MCF 10A (cell line): ENCODE measurements at regions not wholly inside any gene's neighbourhood (a gene's known extent, or its start where the extent isn't known, plus 50 kb on each side); places are given as distances from the start of the nearest gene placed in this dataset.

Experiments used
- BruUV-seq: library from RNA; stranded (reverse); fragments of 400-500 nt; replicated peaks from 2 replicates; lab custom pipeline; 2021; lab: Mats Ljungman, UMichigan
- CTCF ChIA-PET: fragments of 300-600 bp; sonication (Branson Sonifier 250); formaldehyde crosslinking; extraction: SDS; loops from one replicate; lab custom pipeline; 2021; ENCODE audit warnings: antibody characterized with exemption, inconsistent platforms; lab: Yijun Ruan, JAX
- POLR2A ChIA-PET: fragments of 300-600, 350-650 bp; sonication (Branson Sonifier 250); formaldehyde crosslinking; extraction: SDS; loops from one replicate; lab custom pipeline; 2020; ENCODE audit warnings: antibody characterized with exemption, inconsistent platforms; lab: Yijun Ruan, JAX
- DNase-seq: peaks from one replicate; pipeline ENCODE4 v3.0.0-alpha.2; 2018; ENCODE audit not compliant: unreplicated experiment
- H3K27ac Mint-ChIP-seq: one replicate; pipeline ENCODE4 v1.8.0; 2022; ENCODE audit warnings: mild to moderate bottlenecking, low read depth, mixed read lengths; ENCODE audit not compliant: unreplicated experiment
- H3K27me3 Mint-ChIP-seq: one replicate; pipeline ENCODE4 v1.8.0; 2022; ENCODE audit warnings: mixed read lengths; ENCODE audit not compliant: insufficient read depth, unreplicated experiment
- H3K36me3 Mint-ChIP-seq: one replicate; pipeline ENCODE4 v1.8.0; 2022; ENCODE audit warnings: mild to moderate bottlenecking, moderate library complexity, mixed read lengths; ENCODE audit not compliant: insufficient read depth, unreplicated experiment
- H3K4me1 Mint-ChIP-seq: one replicate; pipeline ENCODE4 v1.8.0; 2022; ENCODE audit warnings: mixed read lengths; ENCODE audit not compliant: insufficient read depth, unreplicated experiment
- H3K4me3 Mint-ChIP-seq: one replicate; pipeline ENCODE4 v1.8.0; 2022; ENCODE audit warnings: mild to moderate bottlenecking, moderate library complexity, mixed read lengths; ENCODE audit not compliant: unreplicated experiment
- H3K9me3 Mint-ChIP-seq: one replicate; pipeline ENCODE4 v1.8.0; 2022; ENCODE audit warnings: mixed read lengths; ENCODE audit not compliant: unreplicated experiment
- CTCF ChIP-seq: fragments of 200-600 bp; IDR thresholded peaks from one replicate; pipeline ENCODE4 v1.8.0; 2022; ENCODE audit warnings: antibody characterized with exemption, mild to moderate bottlenecking; ENCODE audit not compliant: unreplicated experiment
- intact Hi-C: fragments of 100-400 bp; cut with micrococcal nuclease; formaldehyde crosslinking; loops from 2 replicates; pipeline ENCODE4 v1.14.1; 2022

GRCh38 chr11:104464691-104465090, 300.7 kb upstream of the PDGFD start:
- Mint-ChIP-seq H3K9me3 (no peaks in the 10 kb centered on the region), H3K4me3 (no peak overlapping the region), H3K36me3 (no peaks in the 10 kb centered on the region), H3K4me1 (peaks cover 6% of the 10 kb centered on the region), H3K27me3 (no peaks in the 10 kb centered on the region), H3K27ac (no peak overlapping the region)
- no peak for TF ChIP-seq CTCF
- no peak for DNase-seq
- no TSS peak for BruUV-seq
- ChIA-PET CTCF (no interaction called here), POLR2A (interaction anchor here (0.7 kb wide), 1 partner anchor 8 kb away, joined by 3 read pairs; no protein-coding TSS in a partner anchor)
- intact Hi-C loops, result no loop called here

GRCh38 chr11:104462341-104462740, 298.4 kb upstream of the PDGFD start:
- H3K4me3 Mint-ChIP-seq, result no peak overlapping the region
- TF ChIP-seq CTCF, result no peak
- H3K4me1 Mint-ChIP-seq, result peaks cover 6% of the 10 kb centered on the region
- H3K36me3 Mint-ChIP-seq, result no peaks in the 10 kb centered on the region
- H3K27ac Mint-ChIP-seq, result no peak overlapping the region
- POLR2A ChIA-PET, result interaction anchor here (0.6 kb wide), 1 partner anchor 781 kb away, joined by 3 read pairs; no protein-coding TSS in a partner anchor
- no peaks in the 10 kb centered on the region for H3K27me3 Mint-ChIP-seq
- peak; percentile 41 for DNase-seq
- no TSS peak for BruUV-seq
- intact Hi-C loops, result no loop called here
- no peaks in the 10 kb centered on the region for H3K9me3 Mint-ChIP-seq
- CTCF ChIA-PET, result no interaction called here

GRCh38 chr11:104451197-104451893, 287.4 kb upstream of the PDGFD start:
- TF ChIP-seq CTCF, result no peak
- intact Hi-C loops, result no loop called here
- Mint-ChIP-seq H3K27me3 (no peaks in the 10 kb centered on the region), H3K4me3 (no peak overlapping the region), H3K9me3 (no peaks in the 10 kb centered on the region), H3K36me3 (no peaks in the 10 kb centered on the region), H3K4me1 (peaks cover 23% of the 10 kb centered on the region), H3K27ac (peak overlapping the region; percentile 80)
- CTCF ChIA-PET, result interaction anchor here (0.7 to 1.8 kb wide), 2 partner anchors 15 to 42 kb away, joined by 3 read pairs; no protein-coding TSS in a partner anchor
- POLR2A ChIA-PET, result interaction anchor here (1.1 to 1.2 kb wide), 2 partner anchors 8 to 194 kb away, joined by 4 read pairs; no protein-coding TSS in a partner anchor
- no TSS peak for BruUV-seq
- no peak for DNase-seq

GRCh38 chr11:104443387-104443786, 279.4 kb upstream of the PDGFD start:
- H3K27me3 Mint-ChIP-seq, result no peaks in the 10 kb centered on the region
- TF ChIP-seq CTCF, result no peak
- H3K36me3 Mint-ChIP-seq, result no peaks in the 10 kb centered on the region
- DNase-seq, result no peak
- H3K4me3 Mint-ChIP-seq, result no peak overlapping the region
- no peak overlapping the region for H3K27ac Mint-ChIP-seq
- no TSS peak for BruUV-seq
- H3K9me3 Mint-ChIP-seq, result peaks cover 9% of the 10 kb centered on the region
- intact Hi-C loops, result no loop called here
- ChIA-PET CTCF (no interaction called here), POLR2A (interaction anchor here (0.7 to 0.8 kb wide), 2 partner anchors 9 to 861 kb away, joined by 4 read pairs; no protein-coding TSS in a partner anchor)
- peaks cover 8% of the 10 kb centered on the region for H3K4me1 Mint-ChIP-seq
